Activated T-cell treated with anti-CD3 and anti-CD28 coated beads, Interleukin-2, amount 50 U/mL, for 72 hours (primary cell): ENCODE measurements at regions not wholly inside any gene's neighbourhood (a gene's known extent, or its start where the extent isn't known, plus 50 kb on each side); places are given as distances from the start of the nearest gene placed in this dataset.
"Not testable (repeated sequence)": the region's sequence is repeated elsewhere in the genome, so short reads cannot be mapped to it uniquely, and the experiment has no call there.

ENCODE experiments used
- ATAC-seq, 2 donors: fragments of 150-1000 bp; cut with Tn5 transposase; replicated peaks in 1 of 2; 2 replicates each; pipeline ENCODE4 v1.10.0; 2021; ENCODE audit warnings: moderate library complexity in 2 of 2, mild to moderate bottlenecking in 1 of 2
- DNase-seq, 2 donors: peaks; one replicate each; pipeline ENCODE4 v3.0.0; 2021 to 2022; ENCODE audit warnings: mixed read lengths in 1 of 2
- H3K27ac Mint-ChIP-seq: one replicate; pipeline ENCODE4 v1.8.0; 2022; ENCODE audit warnings: mild to moderate bottlenecking, moderate library complexity, mixed read lengths
- H3K27me3 Mint-ChIP-seq: one replicate; pipeline ENCODE4 v1.8.0; 2022; ENCODE audit warnings: low read depth, mixed read lengths
- H3K36me3 Mint-ChIP-seq, 2 donors: one replicate each; pipeline ENCODE4 v1.8.0; 2022; ENCODE audit warnings: mixed read lengths in 2 of 2, mild to moderate bottlenecking in 1 of 2; ENCODE audit not compliant: insufficient read depth in 2 of 2
- H3K4me1 Mint-ChIP-seq: one replicate; pipeline ENCODE4 v1.8.0; 2022; ENCODE audit warnings: low read depth, mixed read lengths
- H3K4me3 Mint-ChIP-seq, 2 donors: one replicate each; pipeline ENCODE4 v1.8.0; 2022; ENCODE audit warnings: mild to moderate bottlenecking in 2 of 2, mixed read lengths in 2 of 2, moderate library complexity in 2 of 2
- H3K9me3 Mint-ChIP-seq, 2 donors: one replicate each; pipeline ENCODE4 v1.8.0; 2022; ENCODE audit warnings: mixed read lengths in 2 of 2

DNA sequence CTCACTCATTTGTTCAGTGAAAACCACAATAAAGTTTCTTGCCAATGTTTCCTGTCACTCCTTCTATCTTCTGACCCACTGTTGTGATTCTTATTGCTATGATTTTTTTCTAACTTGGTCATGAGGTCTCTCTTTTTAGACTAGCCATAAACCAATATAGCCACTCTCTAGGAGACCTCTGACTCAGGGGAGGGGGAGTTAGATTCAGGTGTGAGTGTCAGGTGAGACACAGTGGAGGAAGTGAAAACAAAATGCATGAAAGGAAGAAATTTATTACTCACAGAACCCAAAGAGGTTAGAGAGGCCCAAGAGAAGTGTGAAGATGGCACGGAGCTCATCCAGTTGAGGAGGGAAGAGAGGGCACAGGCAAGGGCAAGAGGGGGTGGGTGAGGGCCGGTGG is 94.4 kb upstream of the PRSS3 start:
- not testable (repeated sequence) for H3K9me3 Mint-ChIP-seq, H3K36me3 Mint-ChIP-seq, H3K4me1 Mint-ChIP-seq, DNase-seq, H3K27me3 Mint-ChIP-seq, H3K4me3 Mint-ChIP-seq, H3K27ac Mint-ChIP-seq
- peak; percentile 15 to 55 for ATAC-seq

DNA sequence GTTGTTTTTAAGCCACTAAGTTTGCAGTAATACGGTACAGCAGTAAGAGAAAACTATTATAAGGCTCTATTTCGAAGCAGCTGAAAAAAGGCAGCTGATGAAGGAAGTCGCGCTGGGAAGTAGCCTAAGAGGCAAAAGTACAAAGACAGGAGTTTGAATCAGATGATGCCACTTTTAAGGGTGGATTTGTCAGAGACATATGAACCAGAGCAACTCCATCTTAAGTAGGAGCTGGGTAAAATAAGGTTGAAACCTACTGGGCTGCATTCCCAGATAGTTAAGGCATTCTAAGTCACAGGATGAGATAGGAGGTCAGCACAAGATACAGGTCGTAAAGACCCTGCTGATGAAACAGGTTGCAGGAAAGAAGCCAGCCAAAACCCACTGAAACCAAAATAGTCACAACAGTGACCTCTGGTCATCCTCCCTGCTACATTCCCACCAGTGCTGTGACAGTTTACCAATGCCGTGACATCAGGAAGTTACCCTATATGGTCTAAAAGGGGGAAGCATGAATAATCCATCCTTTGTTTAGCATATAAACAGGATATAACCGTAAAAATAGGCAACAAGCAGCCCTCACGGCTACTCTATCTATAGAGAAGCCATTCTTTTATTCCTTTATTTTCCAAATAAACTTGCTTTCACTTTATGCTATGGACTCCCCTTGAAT is 91.8 kb upstream of the PRSS3 start:
- Mint-ChIP-seq H3K36me3 (peaks cover 0 to 2% of the 10 kb centered on the region in 2 donors), H3K27ac (no peak overlapping the region), H3K4me3 (no peak overlapping the region), H3K27me3 (peaks cover 4% of the 10 kb centered on the region), H3K4me1 (no peaks in the 10 kb centered on the region), H3K9me3 (peaks cover 0 to 2% of the 10 kb centered on the region in 2 donors)
- ATAC-seq (no peak), DNase-seq (no peak)

DNA sequence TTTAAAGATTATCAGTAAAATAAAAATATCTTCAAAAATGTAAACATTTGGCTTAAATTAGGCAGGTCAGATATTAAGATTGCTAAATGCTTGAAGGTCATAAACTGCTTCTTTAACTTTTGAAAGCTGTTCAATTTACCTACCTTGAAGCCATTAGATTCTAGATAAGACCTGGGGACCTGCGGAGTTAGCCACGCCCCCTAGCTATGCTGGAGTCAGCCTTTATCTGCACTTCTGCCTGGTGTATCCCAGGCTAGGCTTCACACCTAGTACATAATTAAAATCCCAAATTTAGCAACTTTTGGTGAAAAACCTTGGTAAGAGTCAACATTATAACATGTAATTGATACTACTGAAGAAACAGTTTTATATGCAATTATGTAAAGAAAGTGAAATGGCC is 89.9 kb upstream of the PRSS3 start:
- not testable (repeated sequence) for H3K27me3 Mint-ChIP-seq

DNA sequence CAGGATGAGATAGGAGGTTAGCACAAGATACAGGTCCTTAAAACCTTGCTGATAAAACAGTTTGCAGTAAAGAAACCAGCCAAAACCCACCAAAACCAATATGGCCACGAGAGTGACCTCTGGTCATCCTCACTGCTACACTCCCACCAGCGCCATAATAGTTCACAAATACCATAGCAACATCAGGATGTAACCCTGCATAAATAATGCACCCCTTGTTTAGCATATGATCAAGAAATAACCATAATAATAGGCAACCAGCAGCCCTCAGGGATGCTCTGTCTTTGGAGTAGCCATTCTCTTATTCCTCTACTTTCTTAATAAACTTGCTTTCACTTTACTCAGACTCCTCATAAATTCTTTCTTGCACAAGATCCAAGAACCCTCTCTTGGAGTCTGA is 86.9 kb upstream of the PRSS3 start:
- no peak overlapping the region for H3K4me3 Mint-ChIP-seq
- H3K27ac Mint-ChIP-seq = no peak overlapping the region
- peaks cover 0 to 2% of the 10 kb centered on the region in 2 donors for H3K36me3 Mint-ChIP-seq
- H3K9me3 Mint-ChIP-seq = peaks cover 0 to 2% of the 10 kb centered on the region in 2 donors
- DNase-seq (no peak), ATAC-seq (no peak)
- H3K27me3 Mint-ChIP-seq = peaks cover 9% of the 10 kb centered on the region
- no peaks in the 10 kb centered on the region for H3K4me1 Mint-ChIP-seq

More for the DNA sequence above, 89.9 kb upstream of the PRSS3 start:
- not testable (repeated sequence) for DNase-seq, H3K27ac Mint-ChIP-seq, H3K9me3 Mint-ChIP-seq, ATAC-seq, H3K4me3 Mint-ChIP-seq, H3K4me1 Mint-ChIP-seq, H3K36me3 Mint-ChIP-seq

DNA sequence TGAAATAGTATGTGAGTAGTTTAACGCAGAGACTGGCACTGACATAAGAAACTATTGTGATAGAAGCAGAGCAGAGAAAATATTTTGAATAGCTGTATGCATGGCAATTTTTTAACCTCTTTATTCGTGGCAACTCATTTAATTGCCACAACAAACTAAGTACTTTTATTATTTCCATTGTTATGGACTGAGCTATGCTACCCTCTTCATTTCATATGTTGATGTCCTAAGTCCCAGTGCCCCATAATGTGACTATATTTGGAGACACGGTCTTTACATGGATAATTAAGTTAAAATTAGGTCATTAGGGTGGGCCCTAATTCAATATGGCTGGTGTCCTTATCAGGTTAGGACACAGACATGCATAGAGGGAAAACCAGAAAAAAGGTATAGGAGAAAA is 86.1 kb upstream of the PRSS3 start:
- peaks cover 0 to 2% of the 10 kb centered on the region in 2 donors for H3K9me3 Mint-ChIP-seq
- no peaks in the 10 kb centered on the region for H3K4me1 Mint-ChIP-seq
- peaks cover 9% of the 10 kb centered on the region for H3K27me3 Mint-ChIP-seq
- H3K4me3 Mint-ChIP-seq = no peak overlapping the region
- ATAC-seq (no peak), DNase-seq (no peak)
- peaks cover 0 to 2% of the 10 kb centered on the region in 2 donors for H3K36me3 Mint-ChIP-seq
- H3K27ac Mint-ChIP-seq = no peak overlapping the region

DNA sequence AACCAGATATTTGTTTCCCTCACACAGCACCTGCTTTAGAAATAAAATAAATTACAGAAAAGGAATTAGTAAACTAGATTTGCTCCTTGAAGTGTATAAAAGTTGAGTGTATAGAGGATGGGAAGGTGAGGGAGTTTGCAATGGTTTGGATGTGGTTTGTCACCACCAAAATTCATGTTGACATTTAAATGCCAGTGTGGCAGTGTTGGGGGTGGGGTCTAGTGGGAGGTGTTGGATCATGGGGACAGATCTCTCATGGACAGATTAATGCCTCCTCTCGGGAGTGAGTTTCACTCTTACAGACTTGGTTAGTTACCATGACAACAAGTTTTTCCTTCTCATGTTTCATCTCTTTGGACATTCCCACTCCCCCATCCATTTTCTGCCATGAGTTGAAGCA is 83.9 kb upstream of the PRSS3 start:
- H3K4me3 Mint-ChIP-seq, H3K4me1 Mint-ChIP-seq, ATAC-seq, H3K27ac Mint-ChIP-seq, H3K9me3 Mint-ChIP-seq, DNase-seq, H3K27me3 Mint-ChIP-seq, H3K36me3 Mint-ChIP-seq: not testable (repeated sequence)

DNA sequence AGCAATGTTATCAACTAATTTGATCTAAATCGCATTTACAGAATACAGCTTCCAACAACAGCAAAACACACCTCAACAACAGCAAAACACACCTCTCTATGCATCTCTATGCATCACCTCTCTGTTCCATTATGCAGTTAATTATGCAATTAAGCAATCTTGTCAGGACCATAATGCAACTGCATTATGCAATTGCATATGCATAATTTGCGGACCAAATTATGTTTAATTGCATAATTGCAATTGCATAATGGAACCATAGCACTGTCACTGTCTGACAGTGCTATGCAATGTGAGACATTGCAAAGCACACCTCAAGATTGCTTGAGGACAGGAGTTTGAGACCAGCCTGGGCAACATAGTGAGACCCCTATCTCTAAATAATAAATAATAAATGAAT is 80.4 kb upstream of the PRSS3 start:
- no peaks in the 10 kb centered on the region for H3K9me3 Mint-ChIP-seq
- H3K27me3 Mint-ChIP-seq = no peaks in the 10 kb centered on the region
- DNase-seq (no peak), ATAC-seq (peak in 1 of 2 donors; percentile 45)
- no peak overlapping the region for H3K27ac Mint-ChIP-seq
- no peak overlapping the region for H3K4me3 Mint-ChIP-seq
- H3K36me3 Mint-ChIP-seq = no peaks in the 10 kb centered on the region
- H3K4me1 Mint-ChIP-seq = no peaks in the 10 kb centered on the region

DNA sequence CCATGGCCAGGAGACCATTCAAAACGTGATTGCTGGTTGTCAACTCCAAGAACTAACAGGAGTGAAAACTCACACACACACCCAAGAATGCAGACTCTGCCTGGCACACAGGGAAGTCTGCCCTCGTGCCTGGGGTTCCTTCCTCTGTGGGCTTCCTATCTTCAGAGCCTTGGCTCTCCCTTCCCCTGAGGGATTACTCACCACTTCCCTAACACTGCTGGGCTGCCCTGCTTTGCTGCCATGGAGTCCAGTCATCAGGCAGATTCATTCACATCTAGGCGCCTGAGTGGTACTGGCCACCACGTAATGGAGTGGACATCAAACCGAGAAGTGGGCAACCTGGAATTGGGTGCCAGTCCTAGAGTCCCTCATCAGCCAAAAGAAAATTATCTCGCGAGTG is 76.4 kb upstream of the PRSS3 start:
- Mint-ChIP-seq H3K4me1 (peaks cover 6% of the 10 kb centered on the region), H3K27ac (no peak overlapping the region), H3K36me3 (no peaks in the 10 kb centered on the region), H3K4me3 (no peak overlapping the region), H3K27me3 (no peaks in the 10 kb centered on the region), H3K9me3 (no peaks in the 10 kb centered on the region)
- DNase-seq = no peak
- no peak for ATAC-seq

DNA sequence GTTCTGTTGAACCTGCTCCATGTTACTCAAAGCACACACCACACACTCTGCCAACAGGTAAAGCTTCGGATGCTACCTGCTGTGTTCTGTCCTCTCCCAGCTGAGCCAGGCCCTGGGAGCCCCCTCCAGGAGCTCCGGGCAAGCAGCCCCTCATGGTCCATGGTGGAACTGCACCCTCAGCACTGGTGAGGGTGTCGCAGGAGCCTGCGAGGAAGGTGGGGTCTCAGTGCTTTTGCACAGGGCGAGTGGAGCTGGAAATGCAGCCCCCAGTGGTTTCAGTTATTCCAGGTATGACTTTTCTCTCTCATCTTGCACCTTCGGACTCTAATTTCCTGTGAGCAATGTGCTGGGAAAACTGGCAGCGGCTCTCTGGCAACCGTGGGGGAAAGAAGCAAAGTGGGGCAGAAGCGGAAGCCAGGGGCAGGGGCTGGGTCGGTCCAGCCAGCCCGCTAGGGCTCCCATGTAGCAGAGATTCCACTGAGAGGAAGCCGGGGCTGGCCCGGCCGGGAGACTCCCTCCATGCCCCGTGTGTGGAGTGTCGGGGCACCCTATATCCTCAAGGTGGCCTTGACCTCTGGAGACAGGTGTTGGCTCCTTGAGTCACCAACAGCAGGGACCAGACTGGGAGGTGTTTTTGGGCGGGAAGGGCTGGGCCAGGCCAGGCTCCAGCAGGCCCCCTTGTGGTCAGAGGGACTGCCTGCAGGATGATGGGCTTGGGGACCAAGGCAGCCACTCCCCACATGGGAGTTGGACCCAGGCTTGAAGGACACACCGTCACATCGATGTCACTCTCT is 75.6 kb upstream of the PRSS3 start:
- ATAC-seq = peak; percentile 60 to 63
- Mint-ChIP-seq H3K36me3 (no peaks in the 10 kb centered on the region), H3K27ac (no peak overlapping the region), H3K4me3 (peak overlapping the region; percentile 25 to 41), H3K27me3 (no peaks in the 10 kb centered on the region), H3K4me1 (peaks cover 6% of the 10 kb centered on the region), H3K9me3 (no peaks in the 10 kb centered on the region)
- peak; percentile 52 to 57 for DNase-seq

DNA sequence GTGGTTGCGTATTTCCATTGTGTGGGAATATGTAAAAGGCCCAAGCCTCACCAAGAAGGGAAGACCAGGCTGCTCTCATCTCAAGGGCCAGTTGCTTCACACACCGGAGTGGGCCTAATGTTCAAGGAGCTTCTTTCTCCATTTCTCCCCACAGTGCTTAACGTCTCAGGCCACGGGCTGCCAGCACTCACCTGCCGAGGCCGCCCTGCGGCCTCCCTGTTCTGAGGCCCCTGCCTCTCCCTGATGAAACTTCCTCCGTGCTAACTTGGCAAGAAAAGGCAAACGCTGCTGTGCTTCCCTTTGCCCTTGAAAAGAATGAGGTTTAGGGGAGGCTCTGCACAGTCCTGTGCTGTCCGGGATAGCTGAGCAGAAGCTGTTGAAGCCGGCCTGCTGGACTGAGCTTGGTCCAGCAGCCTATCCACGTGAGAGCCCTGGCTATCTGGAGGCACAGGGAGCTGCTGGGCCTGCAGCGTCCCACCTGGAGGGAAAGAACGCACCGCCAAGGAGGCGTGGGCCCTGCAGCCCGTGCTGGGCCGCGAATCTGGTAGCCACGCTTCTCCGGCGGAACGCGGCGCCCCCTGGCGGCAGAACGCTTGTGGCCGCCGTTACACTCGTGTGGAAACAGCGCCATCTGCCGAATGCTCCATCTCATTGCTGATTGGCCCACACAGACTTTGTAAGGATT is 73.5 kb upstream of the PRSS3 start:
- Mint-ChIP-seq H3K27me3 (no peaks in the 10 kb centered on the region), H3K4me1 (peaks cover 6% of the 10 kb centered on the region), H3K36me3 (no peaks in the 10 kb centered on the region), H3K4me3 (no peak overlapping the region), H3K9me3 (no peaks in the 10 kb centered on the region), H3K27ac (no peak overlapping the region)
- ATAC-seq (peak; percentile 79), DNase-seq (peak; percentile 87 to 91)

DNA sequence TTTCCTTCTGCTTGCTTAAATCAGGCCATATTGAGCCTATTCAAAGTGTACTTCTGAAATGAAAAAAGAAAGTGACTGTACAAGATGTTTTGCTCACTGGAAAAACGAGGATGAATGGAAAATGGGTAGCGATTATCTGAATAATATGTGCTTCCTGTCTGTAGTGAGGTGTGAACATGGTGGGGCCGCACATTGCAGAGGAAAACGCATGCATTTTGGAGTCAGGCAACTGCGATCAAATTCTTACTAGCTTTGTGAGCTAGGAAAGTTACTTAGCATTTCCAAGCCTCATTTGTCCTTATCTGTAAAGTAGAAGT is 73.0 kb upstream of the PRSS3 start:
- H3K9me3 Mint-ChIP-seq = no peaks in the 10 kb centered on the region
- H3K4me1 Mint-ChIP-seq = peaks cover 6% of the 10 kb centered on the region
- H3K36me3 Mint-ChIP-seq = no peaks in the 10 kb centered on the region
- no peak for ATAC-seq
- H3K27me3 Mint-ChIP-seq = no peaks in the 10 kb centered on the region
- no peak overlapping the region for H3K27ac Mint-ChIP-seq
- H3K4me3 Mint-ChIP-seq = no peak overlapping the region
- no peak for DNase-seq

DNA sequence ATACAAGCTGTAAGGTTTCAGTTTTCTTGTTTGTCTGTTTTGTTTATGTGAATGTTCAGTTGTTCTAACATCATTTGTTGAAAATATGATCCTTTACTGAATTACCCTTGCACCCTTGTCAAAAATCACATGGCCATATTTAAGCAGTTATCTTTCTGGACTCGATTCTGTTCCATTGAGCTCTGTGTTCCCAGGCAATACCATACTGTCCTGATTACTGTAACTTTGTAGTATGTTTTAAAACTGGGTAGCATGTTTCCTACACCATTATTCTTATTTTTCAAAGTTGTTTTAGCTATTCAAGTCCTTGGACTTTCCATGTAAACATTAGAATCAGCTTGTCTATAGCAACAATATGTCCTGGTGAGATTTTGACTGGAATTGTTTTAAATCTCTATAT is 66.7 kb upstream of the PRSS3 start:
- DNase-seq (no peak), ATAC-seq (no peak)
- Mint-ChIP-seq H3K36me3 (peaks cover 0 to 2% of the 10 kb centered on the region in 2 donors), H3K27me3 (peaks cover 6% of the 10 kb centered on the region), H3K4me1 (no peaks in the 10 kb centered on the region), H3K9me3 (peaks cover 0 to 2% of the 10 kb centered on the region in 2 donors), H3K4me3 (no peak overlapping the region), H3K27ac (no peak overlapping the region)

DNA sequence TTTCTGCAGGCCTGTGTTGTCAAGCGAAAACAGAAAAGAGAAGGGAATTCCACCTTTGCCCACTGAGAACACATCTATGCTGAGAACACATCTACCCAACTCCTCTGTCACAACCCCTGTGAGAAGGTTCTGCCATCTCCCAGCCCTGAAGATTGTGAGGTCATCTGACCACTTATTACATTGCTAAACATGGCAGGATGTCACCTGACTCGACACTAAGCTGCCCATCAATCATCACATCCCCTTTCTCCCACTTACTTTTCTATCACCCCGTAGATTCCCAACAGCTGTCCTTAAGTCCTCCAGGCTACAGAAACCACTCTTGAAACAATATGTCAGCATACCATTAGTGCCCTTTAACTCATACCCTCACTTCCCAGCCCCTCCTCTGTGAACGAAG is 64.2 kb upstream of the PRSS3 start:
- no peak overlapping the region for H3K27ac Mint-ChIP-seq
- no peak overlapping the region for H3K4me3 Mint-ChIP-seq
- peaks cover 0 to 2% of the 10 kb centered on the region in 2 donors for H3K36me3 Mint-ChIP-seq
- no peak for DNase-seq
- H3K27me3 Mint-ChIP-seq = peaks cover 20% of the 10 kb centered on the region
- ATAC-seq = no peak
- no peaks in the 10 kb centered on the region for H3K4me1 Mint-ChIP-seq
- peaks cover 0 to 2% of the 10 kb centered on the region in 2 donors for H3K9me3 Mint-ChIP-seq
